ENCODE measurements at regions not wholly inside any gene's neighbourhood (a gene's known extent, or its start where the extent isn't known, plus 50 kb on each side); places are given as distances from the start of the nearest gene placed in this dataset.

DNA sequence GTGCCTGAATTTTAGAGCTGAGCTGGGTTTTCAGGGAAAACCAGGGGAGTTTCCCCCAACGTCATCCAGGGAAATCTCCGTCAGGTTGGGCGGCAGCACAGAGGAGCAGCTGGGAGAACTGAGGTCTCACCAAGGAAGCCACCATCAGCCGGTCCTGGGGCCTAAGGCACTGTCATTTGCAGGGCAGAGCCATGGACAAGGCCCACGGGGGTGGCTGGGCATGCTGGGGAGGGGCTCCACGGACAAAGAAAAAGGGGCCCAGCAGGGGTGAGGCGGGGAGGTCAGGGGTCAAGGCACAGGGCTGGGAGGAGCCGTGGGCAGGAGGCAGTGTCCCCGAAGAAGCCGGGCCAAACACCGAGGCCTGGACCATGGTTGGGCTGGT is 109.8 kb downstream of the HMX1 start:
- TF ChIP-seq, protein P1, sequence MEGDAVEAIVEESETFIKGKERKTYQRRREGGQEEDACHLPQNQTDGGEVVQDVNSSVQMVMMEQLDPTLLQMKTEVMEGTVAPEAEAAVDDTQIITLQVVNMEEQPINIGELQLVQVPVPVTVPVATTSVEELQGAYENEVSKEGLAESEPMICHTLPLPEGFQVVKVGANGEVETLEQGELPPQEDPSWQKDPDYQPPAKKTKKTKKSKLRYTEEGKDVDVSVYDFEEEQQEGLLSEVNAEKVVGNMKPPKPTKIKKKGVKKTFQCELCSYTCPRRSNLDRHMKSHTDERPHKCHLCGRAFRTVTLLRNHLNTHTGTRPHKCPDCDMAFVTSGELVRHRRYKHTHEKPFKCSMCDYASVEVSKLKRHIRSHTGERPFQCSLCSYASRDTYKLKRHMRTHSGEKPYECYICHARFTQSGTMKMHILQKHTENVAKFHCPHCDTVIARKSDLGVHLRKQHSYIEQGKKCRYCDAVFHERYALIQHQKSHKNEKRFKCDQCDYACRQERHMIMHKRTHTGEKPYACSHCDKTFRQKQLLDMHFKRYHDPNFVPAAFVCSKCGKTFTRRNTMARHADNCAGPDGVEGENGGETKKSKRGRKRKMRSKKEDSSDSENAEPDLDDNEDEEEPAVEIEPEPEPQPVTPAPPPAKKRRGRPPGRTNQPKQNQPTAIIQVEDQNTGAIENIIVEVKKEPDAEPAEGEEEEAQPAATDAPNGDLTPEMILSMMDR (conservative IDR thresholded peaks at IDR 0.05) = no peak
- H3K4me1 Mint-ChIP-seq (ENCODE audit: unreplicated experiment) = no peaks in the 10 kb centered on the region
- H3K27ac Mint-ChIP-seq = no peak overlapping the region
- no peak for DNase-seq (ENCODE audit: extremely low spot score, unreplicated experiment)
- H3K36me3 Mint-ChIP-seq = no peaks in the 10 kb centered on the region
- H3K27me3 Mint-ChIP-seq = peaks cover 15% of the 10 kb centered on the region
- no peak overlapping the region for H3K4me3 Mint-ChIP-seq
- no peaks in the 10 kb centered on the region for H3K9me3 Mint-ChIP-seq

DNA sequence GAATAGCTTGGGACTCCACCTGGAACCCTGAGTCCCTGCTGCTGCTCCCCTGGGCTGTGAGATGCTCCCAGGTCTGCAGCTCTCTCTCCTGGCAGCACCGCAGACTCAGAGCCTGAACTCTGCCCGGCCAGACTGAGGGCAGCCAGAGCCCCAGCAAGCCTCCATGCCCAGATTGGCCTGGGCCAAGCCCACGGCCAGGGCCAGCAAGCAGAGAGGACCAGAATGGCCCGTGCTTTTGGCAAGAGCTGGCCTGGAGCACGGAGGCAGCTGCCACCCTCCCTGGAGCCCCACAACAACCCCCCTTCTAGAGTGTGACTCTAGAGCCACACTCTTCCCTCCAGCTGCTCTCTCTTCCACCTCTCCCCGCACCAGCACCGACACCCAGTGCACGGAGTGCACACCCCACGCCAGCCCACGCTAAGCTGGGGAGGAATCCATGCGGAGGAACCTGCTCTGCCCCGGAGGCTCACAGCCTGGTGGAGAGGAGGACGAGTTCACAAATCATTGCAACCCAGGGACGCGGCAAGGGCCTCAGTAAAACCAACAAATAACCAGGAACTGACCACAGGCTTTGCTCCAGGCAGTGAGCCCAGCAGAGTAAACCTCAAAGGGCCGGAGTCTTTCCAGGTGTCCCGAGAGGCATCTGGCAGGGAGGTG is 110.3 kb downstream of the HMX1 start:
- H3K4me1 Mint-ChIP-seq (ENCODE audit: unreplicated experiment) = no peaks in the 10 kb centered on the region
- H3K9me3 Mint-ChIP-seq = no peaks in the 10 kb centered on the region
- DNase-seq (ENCODE audit: extremely low spot score, unreplicated experiment) = no peak
- no peaks in the 10 kb centered on the region for H3K36me3 Mint-ChIP-seq
- TF ChIP-seq, protein P1 (conservative IDR thresholded peaks at IDR 0.05) = no peak
- no peak overlapping the region for H3K27ac Mint-ChIP-seq
- H3K27me3 Mint-ChIP-seq = peaks cover 15% of the 10 kb centered on the region
- H3K4me3 Mint-ChIP-seq = no peak overlapping the region

DNA sequence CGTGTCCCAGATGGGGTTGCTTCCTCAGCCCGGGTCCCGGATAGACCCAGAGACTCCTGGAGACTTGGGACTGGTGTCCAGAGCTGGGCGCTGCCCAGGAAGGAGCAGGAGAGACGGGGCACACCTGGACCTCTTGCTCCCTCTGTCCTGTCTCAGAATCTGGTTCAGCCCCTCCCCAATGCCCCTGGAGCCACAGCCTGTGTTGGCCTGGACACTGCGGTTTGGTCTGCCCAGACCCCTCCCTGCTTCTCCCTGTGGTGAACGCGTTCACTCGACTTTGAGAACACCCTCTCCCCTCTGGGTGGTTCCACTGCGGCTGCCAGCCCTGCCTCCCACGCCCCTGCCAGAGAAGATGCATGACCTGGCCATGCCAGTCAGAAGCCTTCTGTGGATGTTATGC is 111.1 kb downstream of the HMX1 start:
- Mint-ChIP-seq H3K9me3 (no peaks in the 10 kb centered on the region), H3K4me1 (ENCODE audit: unreplicated experiment) (no peaks in the 10 kb centered on the region), H3K27me3 (peaks cover 15% of the 10 kb centered on the region), H3K36me3 (no peaks in the 10 kb centered on the region), H3K4me3 (no peak overlapping the region), H3K27ac (no peak overlapping the region)
- no peak for DNase-seq (ENCODE audit: extremely low spot score, unreplicated experiment)
- TF ChIP-seq, protein P1 (conservative IDR thresholded peaks at IDR 0.05) = no peak

DNA sequence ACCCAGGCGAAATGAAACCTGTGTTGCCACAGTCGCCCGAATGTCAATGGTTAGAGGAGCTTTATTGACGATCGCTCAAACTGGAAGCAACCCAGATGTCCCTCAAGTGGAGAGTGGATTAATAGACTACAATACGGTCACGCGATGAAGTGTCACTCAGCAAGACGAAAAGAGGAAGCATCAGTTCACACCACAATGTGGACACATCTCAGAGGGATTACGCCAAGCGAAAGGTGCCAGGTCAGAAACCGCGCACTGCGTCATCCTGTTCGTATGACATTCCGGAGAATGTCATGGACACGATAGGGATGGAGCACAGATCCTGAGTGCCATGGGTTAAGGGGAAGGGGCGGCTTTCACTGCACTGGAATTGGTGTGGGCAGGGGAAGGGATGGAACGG is 111.7 kb downstream of the HMX1 start:
- H3K27me3 Mint-ChIP-seq = peaks cover 13% of the 10 kb centered on the region
- TF ChIP-seq, protein P1 (conservative IDR thresholded peaks at IDR 0.05) = no peak
- no peaks in the 10 kb centered on the region for H3K9me3 Mint-ChIP-seq
- DNase-seq (ENCODE audit: extremely low spot score, unreplicated experiment) = no peak
- H3K4me1 Mint-ChIP-seq (ENCODE audit: unreplicated experiment) = no peaks in the 10 kb centered on the region
- H3K27ac Mint-ChIP-seq = no peak overlapping the region
- no peak overlapping the region for H3K4me3 Mint-ChIP-seq
- no peaks in the 10 kb centered on the region for H3K36me3 Mint-ChIP-seq

DNA sequence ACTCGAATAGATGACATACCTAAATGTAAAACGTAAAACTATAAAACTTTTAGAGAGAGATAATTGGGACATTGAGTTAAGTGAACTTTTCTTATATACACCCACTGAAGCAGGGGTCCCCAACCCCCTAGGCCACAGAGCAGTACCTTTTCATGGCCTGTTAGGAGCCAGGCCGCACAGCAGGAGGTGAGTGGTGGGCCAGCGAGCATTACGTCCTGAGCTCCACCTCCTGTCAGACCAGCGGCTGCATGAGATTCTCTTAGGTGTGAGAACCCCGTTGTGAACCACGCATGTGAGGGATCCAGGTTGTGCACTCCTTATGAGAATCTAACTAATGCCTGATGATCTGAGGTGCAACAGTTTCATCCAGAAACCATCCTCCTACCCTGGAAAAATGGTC is 114.8 kb downstream of the HMX1 start:
- peaks cover 5% of the 10 kb centered on the region for H3K9me3 Mint-ChIP-seq
- H3K36me3 Mint-ChIP-seq = no peaks in the 10 kb centered on the region
- peaks cover 28% of the 10 kb centered on the region for H3K27me3 Mint-ChIP-seq
- no peak overlapping the region for H3K27ac Mint-ChIP-seq
- peak; percentile 58 for DNase-seq (ENCODE audit: extremely low spot score, unreplicated experiment)
- TF ChIP-seq, protein P1 (conservative IDR thresholded peaks at IDR 0.05) = no peak
- H3K4me3 Mint-ChIP-seq = no peak overlapping the region
- H3K4me1 Mint-ChIP-seq (ENCODE audit: unreplicated experiment) = no peaks in the 10 kb centered on the region
